ENCODE measurements at regions not wholly inside any gene's neighbourhood (a gene's known extent, or its start where the extent isn't known, plus 50 kb on each side); places are given as distances from the start of the nearest gene placed in this dataset.

- BruUV-seq (replicated peaks): no TSS peak
- H3K4me2 ChIP-seq (ENCODE audit: low read depth, low read length): no peak overlapping the region
- H3K9ac ChIP-seq (ENCODE audit: insufficient read depth, low read depth, low read length): no peak overlapping the region
- no peaks in the 10 kb centered on the region for H3K9me3 ChIP-seq (ENCODE audit: low read length)
- TF ChIP-seq ZXDC (CRISPR knock-in tag; IDR thresholded peaks at IDR 0.05): no peak
- CTCF ChIA-PET (ENCODE audit: low intra/inter-chr PET ratio, low total read pairs): no interaction called here
- H3K4me1 ChIP-seq (ENCODE audit: insufficient read depth, low read length): no peaks in the 10 kb centered on the region
- no peaks in the 10 kb centered on the region for H4K20me1 ChIP-seq (ENCODE audit: insufficient read depth, low read length)
- POLR2A ChIA-PET: no interaction called here
- no peak overlapping the region for H3K27ac ChIP-seq (ENCODE audit: extremely low read length, insufficient read depth, low read length)
- in situ Hi-C loops (cut with HindIII; ENCODE audit: extremely low pct_ligation_motif_present, low pct_unique_long_range_greater_than_20kb) (no loop called here), intact Hi-C loops (cut with micrococcal nuclease; ENCODE audit: unreplicated experiment) (no loop called here)
- no peak for DNase-seq (ENCODE audit: low spot score)
- no peaks in the 10 kb centered on the region for H3K36me3 ChIP-seq (replicated peaks in 1 of 2; ENCODE audit: control insufficient read depth in 1 of 2, insufficient read depth in 2 of 2, low read length in 2 of 2)
- ATAC-seq: no peak
- FAIRE-seq: no peak
- WGBS (ENCODE audit: low lambda C conversion rate): 33% methylated on average over 3 of the region's 3 CpGs
- no peaks in the 10 kb centered on the region for H3K27me3 ChIP-seq (ENCODE audit: control insufficient read depth in 1 of 2, insufficient read depth in 2 of 2, low read length in 2 of 2)
- no peak overlapping the region for H3K4me3 ChIP-seq (replicated peaks in 1 of 3; ENCODE audit: insufficient read depth in 1 of 3, low read depth in 2 of 3, low read length in 3 of 3)
- H2AFZ ChIP-seq (ENCODE audit: low read length): no peak overlapping the region
- no peaks in the 10 kb centered on the region for H3K79me2 ChIP-seq (ENCODE audit: insufficient read depth, low read length)
Observed at GRCh38 chr4:94400191-94400590, 51.6 kb upstream of the PDLIM5 start.

Measured in HepG2 (cell line).